Natural killer cell (primary cell): ENCODE measurements at regions not wholly inside any gene's neighbourhood (a gene's known extent, or its start where the extent isn't known, plus 50 kb on each side); places are given as distances from the start of the nearest gene placed in this dataset.

Experiments used
- ATAC-seq, 3 donors: fragments of 150-1000 bp in 2 of 3; fragments of 200-7000 bp in 1 of 3; cut with Tn5 transposase; 1 replicate in 1 of 3; 2 replicates in 2 of 3; pipeline ENCODE4 v1.10.0; 2021; ENCODE audit warnings: mild to moderate bottlenecking in 2 of 3, moderate library complexity in 2 of 3
- DNase-seq, 2 donors: peaks; one replicate each; pipeline versions ENCODE4 v3.0.0 to v3.0.0-alpha.2; 2013 to 2021; ENCODE audit warnings: mixed read lengths in 1 of 2
- H3K27ac ChIP-seq: one replicate; pipeline ENCODE4 v1.5.1; 2013; ENCODE audit warnings: mild to moderate bottlenecking, low read length
- H3K27me3 ChIP-seq: one replicate; pipeline ENCODE4 v1.6.1; 2013; ENCODE audit warnings: low read length; ENCODE audit not compliant: control insufficient read depth, insufficient read depth
- H3K36me3 ChIP-seq: one replicate; pipeline ENCODE4 v1.6.1; 2013; ENCODE audit warnings: low read length; ENCODE audit not compliant: control insufficient read depth, insufficient read depth
- H3K4me1 ChIP-seq: one replicate; pipeline ENCODE4 v1.6.1; 2013; ENCODE audit warnings: low read length; ENCODE audit not compliant: control insufficient read depth, insufficient read depth
- H3K4me3 ChIP-seq: one replicate; pipeline ENCODE4 v1.5.1; 2013; ENCODE audit warnings: low read length
- H3K9me3 ChIP-seq: one replicate; pipeline ENCODE4 v1.6.1; 2013; ENCODE audit warnings: low read length; ENCODE audit not compliant: control insufficient read depth, insufficient read depth
- H3K27ac Mint-ChIP-seq, 2 donors: one replicate each; pipeline ENCODE4 v1.8.0; 2022; ENCODE audit warnings: mild to moderate bottlenecking in 2 of 2, mixed read lengths in 2 of 2, moderate library complexity in 1 of 2
- H3K27me3 Mint-ChIP-seq, 2 donors: one replicate each; pipeline ENCODE4 v1.8.0; 2022; ENCODE audit warnings: low read depth in 2 of 2, mixed read lengths in 2 of 2
- H3K36me3 Mint-ChIP-seq: one replicate; pipeline ENCODE4 v1.8.0; 2022; ENCODE audit warnings: mixed read lengths
- H3K4me1 Mint-ChIP-seq, 2 donors: one replicate each; pipeline ENCODE4 v1.8.0; 2022; ENCODE audit warnings: mixed read lengths in 2 of 2
- H3K4me3 Mint-ChIP-seq: one replicate; pipeline ENCODE4 v1.8.0; 2022; ENCODE audit warnings: mild to moderate bottlenecking, moderate library complexity, mixed read lengths
- H3K9me3 Mint-ChIP-seq, 2 donors: one replicate each; pipeline ENCODE4 v1.8.0; 2022; ENCODE audit warnings: mixed read lengths in 2 of 2
- WGBS: methylation state at CpG from one replicate; pipeline ENCODE4 v1.1.7; 2013; ENCODE audit warnings: missing lambda C conversion rate; ENCODE audit not compliant: insufficient coverage; 5-methylcytosine and 5-hydroxymethylcytosine counted together
- intact Hi-C: fragments of 100-400 bp; cut with micrococcal nuclease; formaldehyde crosslinking; loops from one replicate; pipeline ENCODE4 v1.14.2; 2022
- TF ChIP-seq, protein P1 (sequence below): fragments of 200-600 bp; IDR thresholded peaks from one replicate; pipeline ENCODE4 v1.8.0; 2022; ENCODE audit warnings: antibody characterized with exemption

DNA sequence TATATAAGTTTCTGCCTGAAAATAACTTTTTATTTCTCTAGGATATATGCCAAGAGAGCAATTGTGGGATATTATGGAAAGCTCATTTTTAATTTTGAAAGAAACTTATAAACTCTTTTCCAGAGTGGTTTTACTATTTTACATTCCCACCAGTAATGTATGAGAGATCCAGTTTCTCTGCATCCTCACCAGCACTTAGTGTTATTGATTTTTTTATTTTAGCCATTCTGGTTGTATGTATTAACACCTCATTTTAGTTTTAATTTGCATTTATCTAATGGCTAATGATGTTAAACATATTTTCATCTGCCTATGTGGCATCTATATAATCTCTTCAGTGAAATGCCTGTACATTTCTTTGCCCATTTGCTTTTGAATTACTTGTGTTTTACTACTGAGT, 597.7 kb upstream of the RAB6C start:
- Histone ChIP-seq H3K9me3 (no peaks in the 10 kb centered on the region), H3K4me3 (no peak overlapping the region), H3K27ac (no peak overlapping the region), H3K27me3 (no peaks in the 10 kb centered on the region), H3K36me3 (no peaks in the 10 kb centered on the region), H3K4me1 (no peaks in the 10 kb centered on the region)
- no peaks in the 10 kb centered on the region for H3K4me1 Mint-ChIP-seq
- no peak for DNase-seq
- no peak overlapping the region for H3K27ac Mint-ChIP-seq
- peaks cover 3 to 9% of the 10 kb centered on the region in 2 donors for H3K9me3 Mint-ChIP-seq
- no peak overlapping the region for H3K4me3 Mint-ChIP-seq
- intact Hi-C loops = no loop called here
- H3K36me3 Mint-ChIP-seq = no peaks in the 10 kb centered on the region
- no peak for ATAC-seq
- H3K27me3 Mint-ChIP-seq = no peaks in the 10 kb centered on the region
- TF ChIP-seq, protein P1, sequence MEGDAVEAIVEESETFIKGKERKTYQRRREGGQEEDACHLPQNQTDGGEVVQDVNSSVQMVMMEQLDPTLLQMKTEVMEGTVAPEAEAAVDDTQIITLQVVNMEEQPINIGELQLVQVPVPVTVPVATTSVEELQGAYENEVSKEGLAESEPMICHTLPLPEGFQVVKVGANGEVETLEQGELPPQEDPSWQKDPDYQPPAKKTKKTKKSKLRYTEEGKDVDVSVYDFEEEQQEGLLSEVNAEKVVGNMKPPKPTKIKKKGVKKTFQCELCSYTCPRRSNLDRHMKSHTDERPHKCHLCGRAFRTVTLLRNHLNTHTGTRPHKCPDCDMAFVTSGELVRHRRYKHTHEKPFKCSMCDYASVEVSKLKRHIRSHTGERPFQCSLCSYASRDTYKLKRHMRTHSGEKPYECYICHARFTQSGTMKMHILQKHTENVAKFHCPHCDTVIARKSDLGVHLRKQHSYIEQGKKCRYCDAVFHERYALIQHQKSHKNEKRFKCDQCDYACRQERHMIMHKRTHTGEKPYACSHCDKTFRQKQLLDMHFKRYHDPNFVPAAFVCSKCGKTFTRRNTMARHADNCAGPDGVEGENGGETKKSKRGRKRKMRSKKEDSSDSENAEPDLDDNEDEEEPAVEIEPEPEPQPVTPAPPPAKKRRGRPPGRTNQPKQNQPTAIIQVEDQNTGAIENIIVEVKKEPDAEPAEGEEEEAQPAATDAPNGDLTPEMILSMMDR = no peak

DNA sequence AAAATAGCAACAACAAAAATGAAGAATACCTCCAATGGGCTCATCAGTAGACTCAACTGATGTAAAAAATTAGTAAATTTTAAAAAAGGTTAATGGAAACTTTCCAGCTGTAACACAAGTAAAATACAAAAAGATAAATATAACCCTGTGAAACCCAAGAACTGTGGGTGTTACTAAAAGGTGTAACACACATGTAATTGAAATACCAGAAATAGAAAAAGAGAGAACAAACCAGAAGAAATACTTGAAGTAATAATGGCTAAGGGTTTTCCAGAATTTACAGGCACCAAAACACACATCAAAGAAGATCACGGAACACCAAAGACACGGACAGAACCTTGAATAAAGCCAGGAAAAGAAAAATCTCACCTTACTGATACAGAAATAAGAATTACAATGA, 590.6 kb upstream of the RAB6C start:
- peaks cover 4% of the 10 kb centered on the region for H3K9me3 ChIP-seq
- Mint-ChIP-seq H3K4me3 (no peak overlapping the region), H3K4me1 (no peaks in the 10 kb centered on the region), H3K27ac (no peak overlapping the region), H3K27me3 (no peaks in the 10 kb centered on the region), H3K9me3 (peaks cover 4% of the 10 kb centered on the region in 2 donors), H3K36me3 (no peaks in the 10 kb centered on the region)
- no peaks in the 10 kb centered on the region for H3K4me1 ChIP-seq
- intact Hi-C loops = no loop called here
- no peak for ATAC-seq
- WGBS = 79% methylated on average over 2 of the region's 2 CpGs
- TF ChIP-seq, protein P1 = no peak
- DNase-seq = no peak
- H3K27me3 ChIP-seq = no peaks in the 10 kb centered on the region
- H3K4me3 ChIP-seq = no peak overlapping the region
- H3K36me3 ChIP-seq = no peaks in the 10 kb centered on the region
- H3K27ac ChIP-seq = no peak overlapping the region

DNA sequence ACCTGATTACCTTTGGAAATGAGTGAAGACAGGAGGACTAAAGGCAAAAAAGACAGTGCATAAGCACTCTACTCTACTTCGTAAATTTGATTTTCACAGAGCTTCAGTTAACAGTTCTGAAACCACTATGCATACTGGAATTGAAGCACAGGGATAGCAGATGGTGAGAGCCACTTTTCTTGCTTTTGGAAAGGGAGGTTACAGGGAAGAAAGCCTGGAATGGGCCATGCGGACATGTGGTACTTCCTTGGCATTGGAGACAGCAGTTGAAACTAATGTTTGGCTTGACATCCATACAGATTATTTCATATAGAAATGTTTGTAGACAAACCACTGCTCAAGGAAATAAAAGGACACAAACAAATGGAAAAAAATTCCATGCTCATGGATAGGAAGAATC, 585.6 kb upstream of the RAB6C start:
- Histone ChIP-seq H3K27me3 (no peaks in the 10 kb centered on the region), H3K36me3 (no peaks in the 10 kb centered on the region), H3K4me1 (no peaks in the 10 kb centered on the region), H3K4me3 (no peak overlapping the region), H3K9me3 (no peaks in the 10 kb centered on the region), H3K27ac (no peak overlapping the region)
- no peak overlapping the region for H3K4me3 Mint-ChIP-seq
- DNase-seq (no peak), ATAC-seq (no peak)
- TF ChIP-seq, protein P1 = no peak
- WGBS = 95% methylated on average over 2 of the region's 2 CpGs
- no peaks in the 10 kb centered on the region for H3K36me3 Mint-ChIP-seq
- no peaks in the 10 kb centered on the region for H3K27me3 Mint-ChIP-seq
- peaks cover 0 to 4% of the 10 kb centered on the region in 2 donors for H3K9me3 Mint-ChIP-seq
- intact Hi-C loops = no loop called here
- no peak overlapping the region for H3K27ac Mint-ChIP-seq
- H3K4me1 Mint-ChIP-seq = no peaks in the 10 kb centered on the region

DNA sequence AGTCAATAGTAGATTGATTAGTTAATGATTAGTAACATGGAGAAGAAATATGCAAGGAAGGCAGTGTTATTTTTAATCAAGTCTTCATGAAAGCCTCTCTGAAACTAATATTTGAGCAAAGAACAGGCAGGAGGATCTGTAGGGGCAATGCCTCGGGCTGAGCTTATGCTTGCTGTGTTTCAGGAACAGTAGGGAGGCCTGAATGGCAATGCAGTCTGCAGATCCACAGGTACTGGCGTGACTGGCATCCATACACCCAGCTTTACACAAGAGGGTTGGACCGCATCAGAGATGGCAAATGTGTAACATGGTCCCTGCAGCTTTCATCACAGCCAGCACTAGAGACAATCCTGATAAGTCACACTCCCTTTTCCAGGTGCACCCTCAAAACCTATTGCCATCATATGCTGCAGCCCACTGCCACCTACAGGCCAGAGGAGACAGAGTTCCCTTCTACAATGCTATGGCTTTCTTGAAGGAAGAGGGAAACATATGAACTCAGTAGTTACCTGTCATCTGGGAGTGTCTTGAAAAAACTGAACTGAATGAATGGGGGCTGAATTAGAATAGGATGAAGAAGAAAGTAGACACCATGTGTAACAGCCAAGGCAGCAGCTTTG, 582.4 kb upstream of the RAB6C start:
- Mint-ChIP-seq H3K4me1 (no peaks in the 10 kb centered on the region), H3K27me3 (no peaks in the 10 kb centered on the region), H3K4me3 (no peak overlapping the region), H3K27ac (no peak overlapping the region), H3K9me3 (no peaks in the 10 kb centered on the region), H3K36me3 (no peaks in the 10 kb centered on the region)
- intact Hi-C loops = no loop called here
- no peak overlapping the region for H3K4me3 ChIP-seq
- H3K36me3 ChIP-seq = no peaks in the 10 kb centered on the region
- TF ChIP-seq, protein P1 = no peak
- DNase-seq (no peak), ATAC-seq (no peak)
- no peaks in the 10 kb centered on the region for H3K4me1 ChIP-seq
- no peaks in the 10 kb centered on the region for H3K9me3 ChIP-seq
- 72% methylated on average over 3 of the region's 3 CpGs for WGBS
- H3K27me3 ChIP-seq = no peaks in the 10 kb centered on the region
- H3K27ac ChIP-seq = no peak overlapping the region
